ENCODE measurements at regions not wholly inside any gene's neighbourhood (a gene's known extent, or its start where the extent isn't known, plus 50 kb on each side); places are given as distances from the start of the nearest gene placed in this dataset.

DNA sequence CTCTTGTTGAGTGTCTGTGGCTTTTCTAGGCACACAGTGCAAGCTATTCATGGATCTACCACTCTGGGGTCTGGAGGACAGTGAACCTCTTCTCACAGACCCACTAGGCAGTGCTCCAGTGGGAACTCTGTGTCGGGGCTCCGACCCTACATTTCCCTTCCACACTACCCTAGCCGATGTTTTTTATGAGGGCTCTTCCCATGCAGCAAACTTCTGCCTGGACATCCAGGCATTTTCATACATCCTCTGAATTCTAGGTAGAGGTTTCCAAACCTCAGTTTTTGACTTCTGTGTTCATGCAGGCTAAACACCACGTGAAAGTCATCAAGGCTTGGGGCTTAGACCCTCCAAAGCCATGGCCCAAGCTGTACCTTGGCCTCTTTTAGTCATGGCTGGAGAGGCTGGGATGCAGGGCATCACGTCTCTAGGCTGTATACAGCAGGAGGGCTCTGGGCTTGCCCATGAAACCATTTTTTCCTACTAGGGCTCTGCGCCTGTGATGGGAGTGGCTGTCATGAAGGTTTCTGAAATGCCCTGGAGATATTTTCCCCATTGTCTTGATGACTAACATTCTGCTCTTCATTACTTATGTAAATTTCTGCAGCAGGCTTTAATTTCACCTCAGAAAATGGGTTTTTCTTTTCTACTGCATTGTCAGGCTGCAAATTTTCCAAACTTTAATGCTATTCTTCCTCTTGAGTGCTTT lies 249.8 kb upstream of the CPEB2 start:
- no peak for DNase-seq

DNA sequence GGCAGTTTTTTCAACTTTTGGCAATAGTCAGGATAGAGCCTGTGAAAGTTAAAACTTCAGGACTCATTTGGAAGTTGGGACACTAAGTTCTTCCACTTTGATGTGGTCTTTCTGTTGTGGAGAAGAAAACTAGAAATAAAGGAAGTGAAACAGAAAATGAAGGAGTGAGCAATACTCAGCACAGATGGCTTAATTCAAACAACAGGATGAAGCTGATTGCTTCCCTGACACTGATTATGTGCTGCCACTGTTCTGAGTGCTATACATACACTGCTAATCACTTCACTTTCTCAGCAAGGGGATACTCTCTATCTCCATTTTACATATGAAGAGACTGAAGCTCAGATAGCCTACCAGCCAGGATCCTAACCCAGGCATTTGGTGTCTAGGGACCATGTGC lies 235.1 kb upstream of the CPEB2 start:
- DNase-seq: peak; percentile 36 to 46

DNA sequence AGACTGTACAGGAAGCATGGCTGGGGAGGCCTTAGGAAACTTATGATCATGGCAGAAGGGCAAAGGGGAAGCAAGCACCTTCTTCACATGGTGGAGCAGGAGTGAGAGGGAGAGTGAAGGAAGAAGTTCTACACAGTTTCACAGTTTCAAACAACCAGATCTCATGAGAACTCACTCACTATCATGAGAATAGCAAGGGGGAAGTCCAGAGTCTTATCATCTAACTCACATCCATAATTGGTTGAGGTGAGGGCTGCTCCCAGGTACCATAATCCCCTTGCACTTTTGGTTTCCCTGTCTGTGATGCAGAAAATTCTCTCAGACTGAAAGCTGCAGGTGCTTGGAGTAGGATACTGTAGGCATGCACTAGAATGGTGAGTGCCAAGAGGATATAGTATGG lies 233.8 kb upstream of the CPEB2 start:
- DNase-seq: no peak

DNA sequence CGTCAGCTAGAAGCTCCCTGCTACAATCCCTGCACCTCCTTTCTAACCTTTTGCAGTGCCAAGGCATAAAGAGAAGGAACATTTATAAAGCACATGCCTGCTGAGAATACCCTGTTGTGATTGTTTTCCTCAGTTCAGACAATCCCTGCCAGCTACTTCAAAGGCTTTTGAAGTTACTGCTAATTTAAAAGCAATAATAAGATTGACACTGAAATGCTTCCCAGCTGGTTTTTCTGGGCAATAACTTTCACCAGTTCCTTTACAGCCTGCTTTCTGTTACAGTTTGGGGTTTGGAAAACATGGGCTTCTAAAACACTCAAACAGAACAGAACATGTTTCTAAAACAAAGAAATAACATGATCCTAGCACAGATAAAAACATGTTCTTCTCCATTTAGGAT lies 232.3 kb upstream of the CPEB2 start:
- no peak for DNase-seq

DNA sequence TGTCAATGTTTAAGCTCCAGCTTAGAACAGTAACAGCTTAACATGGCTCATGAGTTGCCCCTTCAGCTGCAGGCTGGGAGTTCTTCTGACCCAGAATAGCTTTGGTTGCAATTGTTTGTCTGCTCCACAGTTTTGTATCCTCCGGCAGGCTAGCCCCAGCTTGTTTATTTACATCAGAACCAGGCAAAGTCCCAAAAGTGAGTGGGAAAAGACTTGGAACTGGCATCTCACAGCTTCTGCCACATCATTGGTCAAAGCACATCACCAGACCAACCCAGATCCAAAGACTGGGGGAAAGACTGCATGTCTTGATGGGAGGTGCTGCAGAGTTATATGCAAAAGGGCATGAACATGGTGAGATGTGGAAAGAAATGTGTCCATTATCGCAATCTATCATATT lies 231.2 kb upstream of the CPEB2 start:
- DNase-seq: no peak

DNA sequence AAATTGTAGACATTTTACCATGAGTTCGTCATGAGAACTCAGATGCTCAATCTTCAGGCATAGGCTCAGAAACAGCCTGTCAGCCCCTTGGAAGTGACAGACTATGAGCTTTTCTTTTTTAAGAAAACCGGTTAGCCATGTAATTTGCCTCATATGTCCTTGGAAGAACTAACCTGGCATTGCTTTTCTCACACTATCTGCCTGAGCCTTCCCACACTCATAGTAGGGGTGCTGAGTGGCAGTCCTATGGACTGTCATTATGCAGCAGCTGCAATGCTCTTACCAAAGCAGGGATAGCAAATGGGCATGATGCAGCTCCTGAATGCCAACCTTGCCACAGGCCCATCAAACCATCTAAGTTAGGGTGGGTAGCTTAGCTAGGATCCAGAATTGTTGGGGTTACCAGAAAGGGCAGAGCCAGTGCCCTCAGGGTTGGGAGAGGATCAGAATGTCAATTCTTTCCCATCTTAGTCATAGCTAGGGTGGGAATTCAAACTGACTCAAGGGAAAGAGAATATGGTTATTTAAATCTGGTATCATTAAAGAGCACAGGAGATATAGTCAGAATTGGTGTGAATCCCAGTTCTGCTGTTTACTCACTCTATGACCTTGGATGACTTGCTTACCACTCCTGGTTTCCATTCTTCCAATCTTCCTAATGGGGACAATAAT lies 230.6 kb upstream of the CPEB2 start:
- DNase-seq: no peak

DNA sequence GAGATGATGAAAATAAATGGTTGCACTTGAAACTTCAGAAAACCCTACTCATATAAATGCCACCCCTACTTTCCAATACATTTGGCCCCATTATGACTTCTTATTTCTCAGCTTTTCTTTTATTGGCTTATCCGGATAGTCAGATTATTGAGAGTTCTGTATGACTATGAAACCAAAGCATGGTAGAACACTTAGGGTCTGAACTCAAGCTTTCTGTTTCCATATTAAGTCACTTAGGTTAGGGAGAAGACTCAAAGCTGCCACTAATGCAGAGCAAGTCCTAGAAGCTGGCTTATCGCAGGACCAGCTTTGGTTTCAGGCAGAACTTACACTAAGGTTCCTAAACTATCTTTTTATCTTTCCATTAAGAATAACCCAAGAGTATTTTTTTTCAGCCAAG lies 229.9 kb upstream of the CPEB2 start:
- no peak for DNase-seq

DNA sequence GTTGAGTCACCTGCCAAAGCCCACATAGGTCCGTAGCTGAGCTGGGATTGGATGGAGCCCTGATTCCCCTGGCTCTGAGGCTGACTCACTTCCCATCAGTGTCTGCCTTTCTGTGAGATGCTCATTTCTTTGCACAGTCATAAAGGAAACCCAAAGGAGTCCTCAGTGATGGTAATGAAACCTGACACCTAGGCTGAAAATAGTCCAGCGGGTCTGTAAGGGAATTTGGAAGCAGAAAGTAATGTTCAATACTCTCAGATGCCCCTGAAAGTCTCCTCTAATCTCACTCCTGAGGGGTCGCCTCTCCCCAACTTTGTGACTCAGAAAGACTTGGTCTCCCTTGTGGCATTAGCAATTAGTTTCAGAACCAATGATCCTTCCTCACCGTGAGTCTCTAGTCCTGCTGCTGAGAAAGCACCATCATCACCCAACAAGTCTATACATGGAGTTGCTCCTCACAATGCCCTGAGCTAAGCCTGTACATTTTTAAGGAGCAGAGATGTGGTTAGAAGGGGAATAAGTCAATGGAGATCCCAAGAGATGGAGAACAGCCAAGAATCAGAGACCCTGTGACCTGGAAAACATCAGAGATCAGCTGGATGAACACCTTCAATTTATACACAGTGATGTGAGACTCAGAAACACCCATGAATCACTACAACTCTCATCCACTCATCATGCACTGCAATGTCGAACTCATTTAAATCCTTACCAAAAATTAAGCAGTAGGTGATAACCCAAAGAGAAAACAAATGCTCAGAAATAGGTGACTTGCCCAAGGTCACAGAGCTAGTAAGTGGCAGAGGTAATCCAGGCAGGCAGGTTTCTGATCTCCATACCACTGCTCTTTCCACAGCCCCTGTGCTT lies 219.0 kb upstream of the CPEB2 start:
- DNase-seq: no peak

DNA sequence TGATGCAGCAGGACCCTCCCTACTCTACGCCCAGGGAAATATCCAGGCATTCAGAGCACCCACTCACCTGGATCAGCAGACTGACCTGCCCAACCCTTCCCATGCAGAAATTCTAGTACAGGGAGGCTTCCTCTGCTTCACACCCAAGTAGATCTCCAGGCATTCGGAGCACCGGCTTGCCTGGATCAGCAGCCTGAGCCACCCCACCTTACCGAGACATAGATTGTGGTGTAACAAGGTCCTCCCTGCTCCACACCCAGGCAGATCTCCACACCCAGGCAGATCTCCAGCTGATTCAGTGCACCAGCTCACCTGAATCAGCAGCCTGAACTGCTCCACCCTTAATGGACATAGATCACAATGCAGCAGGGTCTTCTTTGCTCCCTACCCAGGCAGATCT lies 215.1 kb upstream of the CPEB2 start:
- no peak for DNase-seq

DNA sequence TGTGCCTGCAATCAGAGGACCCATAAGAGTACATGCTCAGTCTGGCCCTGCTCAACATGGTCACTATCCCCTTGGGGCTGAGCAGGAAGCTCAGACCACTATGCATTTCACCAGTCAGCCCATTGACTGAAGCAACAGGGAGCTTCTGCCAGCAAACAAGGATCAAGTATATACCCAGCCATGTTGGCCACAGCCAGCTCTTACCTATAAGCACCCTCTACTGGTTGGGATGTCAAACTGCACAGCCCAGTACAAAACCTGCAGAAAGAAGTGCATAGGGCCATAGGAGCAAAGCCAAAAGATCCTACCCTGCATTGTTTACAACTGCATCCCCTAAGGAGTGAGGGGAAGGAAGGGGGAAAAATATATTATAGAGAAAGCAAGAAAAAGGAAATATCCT lies 214.4 kb upstream of the CPEB2 start:
- DNase-seq: peak; percentile 4 to 43

DNA sequence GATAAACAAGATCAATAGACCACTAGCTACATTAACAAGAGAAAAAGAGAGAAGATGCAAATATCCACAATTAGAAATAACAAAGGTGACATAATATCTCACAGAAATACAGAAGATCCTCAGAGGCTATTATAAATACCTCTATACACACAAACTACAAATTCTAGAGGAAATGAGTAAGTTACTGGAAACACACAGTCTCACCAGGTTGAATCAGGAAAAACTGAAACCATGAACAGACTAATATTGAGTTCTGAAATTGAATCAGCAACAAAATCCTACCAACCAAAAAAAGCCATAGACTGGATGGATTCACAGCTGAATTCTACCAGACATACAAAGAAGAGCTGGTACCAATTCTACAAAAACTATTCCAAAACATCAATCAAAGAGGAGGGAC lies 211.8 kb upstream of the CPEB2 start:
- DNase-seq: no peak

DNA sequence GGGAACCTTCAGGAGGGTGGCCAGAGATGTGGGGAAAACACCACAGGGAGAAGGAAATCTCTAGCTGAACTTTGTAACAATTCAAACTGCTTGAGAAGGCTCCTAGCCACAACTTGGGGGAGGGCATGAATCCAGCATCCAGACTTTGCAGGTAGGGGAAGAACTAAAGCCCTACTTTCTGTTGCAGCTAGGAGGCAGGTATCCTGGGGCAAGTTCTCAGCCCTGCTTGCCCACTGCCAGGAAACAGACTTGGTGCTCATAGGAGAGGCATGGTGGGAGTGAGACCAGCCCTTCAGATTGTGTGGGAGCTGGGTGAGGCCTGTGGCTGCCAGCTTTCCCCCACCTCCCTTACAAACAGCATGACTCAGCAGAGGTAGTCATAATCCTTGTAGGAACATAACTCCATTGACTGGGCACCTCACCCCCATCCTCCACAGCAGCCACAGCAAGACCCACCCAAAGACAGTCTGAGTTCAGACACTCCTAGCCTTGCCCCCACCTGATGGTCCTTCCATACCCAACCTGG lies 209.5 kb upstream of the CPEB2 start:
- peak in 1 of 2 donors; percentile 19 for DNase-seq

DNA sequence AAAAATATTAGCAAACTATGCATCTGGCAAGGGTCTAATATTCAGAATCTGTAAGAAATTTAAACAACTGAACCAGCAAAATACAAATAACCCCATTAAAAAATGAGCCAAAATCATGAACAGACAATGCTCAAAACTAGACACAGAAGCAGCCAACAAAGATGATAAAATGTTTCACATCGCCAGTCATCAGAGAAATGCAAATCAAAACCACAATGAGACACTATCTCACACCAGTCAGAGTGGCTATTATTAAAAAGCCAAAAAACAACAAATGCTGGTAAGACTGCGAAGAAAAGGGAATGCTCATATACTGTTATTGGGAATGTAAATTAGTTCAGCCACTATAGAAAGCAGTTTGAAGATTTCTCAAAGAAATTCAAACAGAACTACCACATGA lies 201.3 kb upstream of the CPEB2 start:
- no peak for DNase-seq

DNA sequence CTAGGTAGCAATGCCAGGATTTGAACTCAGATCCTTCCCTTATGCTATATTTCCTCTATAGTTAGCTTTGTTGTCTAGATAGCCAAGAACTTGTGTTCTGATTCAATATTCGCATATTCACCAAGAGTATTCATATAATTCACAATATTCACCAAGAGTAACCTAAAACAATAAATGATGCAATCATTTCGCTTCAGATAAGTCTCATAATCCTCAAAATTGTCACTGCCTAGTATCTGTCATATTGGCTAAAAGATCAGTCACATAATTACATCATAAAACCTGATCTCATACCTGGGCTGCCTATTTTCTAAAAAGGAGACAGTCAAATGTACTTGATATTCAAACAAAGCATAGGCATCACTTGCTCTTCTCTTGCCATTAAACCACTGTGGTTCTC lies 199.7 kb upstream of the CPEB2 start:
- DNase-seq: no peak

DNA sequence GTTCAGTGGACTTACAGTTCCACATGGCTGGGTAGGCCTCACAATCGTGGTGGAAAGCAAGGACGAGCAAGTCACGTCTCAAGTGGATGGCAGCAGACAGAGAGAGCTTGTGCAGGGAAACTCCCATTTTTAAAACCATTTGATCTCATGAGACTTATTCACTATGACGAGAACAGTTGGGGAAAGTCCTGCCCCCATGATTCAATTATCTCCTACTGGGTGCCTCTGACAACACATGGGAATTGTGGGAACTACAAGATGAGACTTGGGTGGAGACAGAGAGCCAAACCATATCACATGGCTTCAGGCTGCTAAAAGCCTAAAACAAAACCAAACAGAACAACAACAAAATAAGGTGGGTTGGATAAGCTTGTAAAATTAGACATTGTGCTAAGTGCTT lies 194.4 kb upstream of the CPEB2 start:
- DNase-seq: peak in 1 of 2 donors; percentile 29

DNA sequence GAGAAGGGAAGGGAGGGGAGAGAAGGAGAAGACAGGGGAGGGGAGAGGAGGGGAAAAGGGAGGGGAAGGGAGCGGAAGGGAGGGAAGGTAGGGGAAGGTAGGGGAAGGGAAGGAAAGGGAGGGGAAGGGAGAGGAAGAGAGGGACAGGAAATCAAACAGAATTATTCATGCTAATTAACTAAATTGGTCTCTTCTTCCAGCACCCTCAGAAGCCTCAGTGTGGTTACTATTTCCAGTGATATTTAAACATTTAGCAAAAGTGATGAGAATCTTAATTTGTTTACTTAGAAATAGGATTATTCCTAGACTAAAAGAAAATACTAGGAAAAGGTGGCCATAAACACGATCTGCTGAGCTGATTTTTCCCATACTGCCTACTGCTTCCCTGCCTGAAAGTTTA lies 193.1 kb upstream of the CPEB2 start:
- DNase-seq: no peak

DNA sequence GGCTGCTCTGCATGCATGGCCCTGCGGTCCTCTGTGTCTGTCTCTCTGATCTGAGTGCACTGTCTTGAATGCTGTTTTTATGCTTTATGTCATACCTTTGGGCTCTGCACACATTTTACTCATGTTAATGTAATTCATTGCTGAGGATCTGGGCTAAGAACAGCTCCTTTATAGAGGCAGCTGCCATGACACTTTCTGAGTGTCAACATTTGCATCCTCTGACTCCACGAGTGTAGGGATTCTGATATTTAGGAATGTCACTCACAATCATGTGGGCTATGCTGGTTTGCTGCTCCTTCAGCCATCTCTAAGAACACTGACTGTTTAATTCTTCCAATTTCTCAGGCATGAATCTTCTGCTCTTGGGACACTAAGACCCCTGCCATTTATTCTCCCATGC lies 192.2 kb upstream of the CPEB2 start:
- no peak for DNase-seq

DNA sequence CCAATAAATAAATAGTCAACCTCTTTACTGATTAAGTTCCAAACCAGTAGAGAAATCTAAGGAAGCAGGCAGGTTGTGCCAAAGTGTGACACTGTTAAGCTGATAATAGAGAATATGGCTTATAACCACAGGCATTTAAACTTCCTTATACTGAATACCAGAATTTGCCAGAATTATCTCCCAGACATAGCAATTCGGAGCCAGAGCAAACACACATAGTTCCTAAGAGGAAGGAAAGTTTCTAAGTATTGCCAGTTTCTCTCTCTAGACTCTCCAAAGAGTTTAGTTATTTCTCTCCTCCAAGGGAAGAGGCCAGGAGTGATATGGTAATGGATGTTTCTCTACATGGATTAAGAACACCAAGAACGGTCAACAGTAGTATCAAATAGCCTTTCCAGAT lies 191.7 kb upstream of the CPEB2 start:
- no peak for DNase-seq

DNA sequence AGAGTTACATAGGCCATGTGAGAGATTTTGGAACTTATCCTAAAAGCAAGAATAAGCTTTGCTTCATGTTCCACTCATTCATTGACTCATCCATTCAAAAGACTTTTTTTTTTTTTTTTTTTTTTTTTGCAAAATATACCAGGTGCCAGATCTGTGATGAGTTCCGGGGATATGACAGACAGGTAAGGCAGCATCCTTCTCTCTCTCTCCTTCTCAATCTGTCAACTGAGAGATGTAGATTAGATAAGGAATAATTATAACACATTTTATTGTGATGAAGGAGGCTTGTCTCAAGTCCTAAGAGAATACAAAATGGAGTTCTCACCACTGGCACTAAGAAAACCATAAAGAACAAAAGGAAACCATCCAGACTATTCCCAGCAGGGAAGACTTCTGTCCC lies 190.2 kb upstream of the CPEB2 start:
- no peak for DNase-seq

DNA sequence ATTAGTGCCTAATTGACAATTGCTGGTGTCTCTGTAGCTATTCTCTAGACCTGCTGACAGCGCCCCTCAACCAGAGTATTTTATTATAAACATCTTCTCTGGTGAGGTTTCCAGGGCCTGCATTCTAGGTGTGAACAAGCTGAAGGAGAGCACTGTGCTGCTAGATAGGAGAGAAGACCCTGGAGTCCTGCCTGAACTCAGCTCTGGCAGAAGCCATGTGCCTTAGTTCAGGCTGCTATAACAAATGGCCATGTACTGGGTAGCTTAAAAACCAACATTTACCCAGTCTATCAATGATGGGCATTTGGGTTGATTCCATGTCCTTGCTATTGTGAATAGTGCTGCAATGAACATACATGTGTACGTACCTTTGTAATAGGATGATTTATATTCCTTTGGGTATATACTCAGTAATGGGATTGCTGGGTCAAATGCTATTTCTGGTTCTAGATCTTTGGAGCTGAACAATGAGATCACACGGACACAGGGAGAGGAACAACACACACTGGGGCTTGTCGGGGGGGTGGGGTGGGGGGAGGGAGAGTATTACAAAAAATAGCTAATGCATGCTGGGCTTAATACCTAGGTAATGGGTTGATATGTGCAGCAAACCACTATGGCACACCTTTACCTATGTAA lies 185.5 kb upstream of the CPEB2 start:
- DNase-seq: no peak

DNA sequence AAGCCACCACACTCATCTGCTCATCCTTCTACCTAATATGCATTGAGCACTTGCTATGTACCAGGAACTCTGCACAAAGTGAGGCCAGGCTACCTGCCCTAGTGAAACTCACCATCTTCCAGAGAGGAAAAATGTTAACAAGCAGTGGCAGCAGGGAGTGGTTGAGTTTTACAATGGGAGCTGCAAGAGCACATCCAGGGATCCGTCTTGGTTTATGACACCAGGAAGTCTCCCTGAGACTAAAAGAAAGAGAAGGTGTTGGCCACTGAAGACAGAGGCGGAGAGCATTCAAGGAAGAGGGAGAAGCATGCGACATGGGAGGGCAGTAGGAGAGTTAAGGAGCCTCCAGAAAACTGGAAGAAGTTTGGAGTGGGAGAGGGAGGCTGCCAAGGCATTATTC lies 178.1 kb upstream of the CPEB2 start:
- no peak for DNase-seq

DNA sequence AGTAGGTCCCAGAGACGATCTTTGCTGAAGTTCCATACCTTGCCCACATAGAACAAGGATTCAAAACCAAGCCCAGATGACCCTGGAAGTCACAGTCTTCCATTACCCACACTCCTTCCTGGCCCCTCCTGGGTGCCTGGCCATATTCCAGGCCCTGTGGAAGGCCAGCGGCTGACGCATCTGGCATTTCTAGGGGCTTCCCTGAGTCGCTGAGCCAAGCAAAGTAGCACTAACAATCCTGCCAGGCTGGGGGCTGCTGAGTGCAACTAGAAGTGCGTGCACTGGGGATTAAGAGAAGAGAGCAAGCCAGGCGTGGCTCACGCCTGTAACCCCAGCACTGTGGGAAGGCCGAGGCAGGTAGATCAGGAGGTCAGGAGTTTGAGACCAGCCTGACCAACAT lies 175.2 kb upstream of the CPEB2 start:
- DNase-seq: no peak

DNA sequence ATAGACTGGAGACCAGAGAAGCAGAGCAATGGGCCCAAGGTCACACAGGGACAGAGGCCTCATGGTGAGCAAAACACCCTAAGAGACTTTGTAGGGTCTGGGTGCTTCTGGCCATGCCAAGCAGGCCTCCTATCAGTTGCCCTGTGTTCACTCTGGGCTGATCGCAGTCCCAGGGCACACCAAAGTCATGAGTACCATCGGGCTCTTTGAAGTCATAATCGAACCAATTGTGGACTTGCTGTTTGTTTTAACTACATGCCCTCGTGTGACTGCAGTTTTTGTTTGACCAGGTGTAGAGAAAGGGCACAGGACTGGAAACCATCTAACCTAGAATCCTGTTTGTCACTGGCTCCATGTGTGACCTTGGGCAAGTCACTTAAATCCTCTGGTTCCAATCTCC lies 172.5 kb upstream of the CPEB2 start:
- DNase-seq: no peak

Data from inflammatory macrophage treated with lipopolysaccharide for 1 hour (primary cell).